ENCODE measurements at regions not wholly inside any gene's neighbourhood (a gene's known extent, or its start where the extent isn't known, plus 50 kb on each side); places are given as distances from the start of the nearest gene placed in this dataset.

DNA sequence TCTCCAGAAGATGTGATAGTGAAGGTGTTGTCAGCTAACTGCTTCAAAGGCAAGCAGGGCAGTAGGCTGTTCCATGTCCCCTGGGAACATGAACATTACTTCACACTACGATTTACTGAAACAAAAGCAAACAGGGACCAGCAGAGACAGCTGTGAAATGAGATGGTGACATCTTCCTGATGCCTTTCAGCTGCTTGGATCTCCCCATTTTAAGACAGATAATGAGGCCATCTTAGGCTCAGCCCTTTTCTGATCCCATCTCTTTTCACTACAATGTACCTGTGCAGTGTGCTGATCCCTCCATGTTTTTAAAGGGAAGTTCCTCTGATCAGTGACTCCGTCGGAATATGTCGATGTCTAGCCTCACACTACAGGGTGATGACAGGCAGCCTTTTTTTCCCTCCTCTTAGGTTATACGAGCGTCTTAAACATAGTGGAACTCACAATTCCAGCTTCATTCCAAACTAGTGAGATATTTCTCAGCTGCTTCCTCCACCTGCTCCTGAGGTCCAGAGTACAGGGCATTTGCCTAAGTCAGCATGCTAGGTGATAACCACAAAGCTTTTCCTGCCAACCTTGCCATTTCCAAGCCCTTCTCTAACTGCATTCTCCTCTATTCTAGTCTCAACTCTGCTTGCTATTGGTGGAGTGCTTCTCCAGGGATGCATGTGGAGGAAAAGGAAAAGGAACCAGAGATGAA is 87.6 kb upstream of the EGLN3 start (continued):
- TF ChIP-seq, protein P1, sequence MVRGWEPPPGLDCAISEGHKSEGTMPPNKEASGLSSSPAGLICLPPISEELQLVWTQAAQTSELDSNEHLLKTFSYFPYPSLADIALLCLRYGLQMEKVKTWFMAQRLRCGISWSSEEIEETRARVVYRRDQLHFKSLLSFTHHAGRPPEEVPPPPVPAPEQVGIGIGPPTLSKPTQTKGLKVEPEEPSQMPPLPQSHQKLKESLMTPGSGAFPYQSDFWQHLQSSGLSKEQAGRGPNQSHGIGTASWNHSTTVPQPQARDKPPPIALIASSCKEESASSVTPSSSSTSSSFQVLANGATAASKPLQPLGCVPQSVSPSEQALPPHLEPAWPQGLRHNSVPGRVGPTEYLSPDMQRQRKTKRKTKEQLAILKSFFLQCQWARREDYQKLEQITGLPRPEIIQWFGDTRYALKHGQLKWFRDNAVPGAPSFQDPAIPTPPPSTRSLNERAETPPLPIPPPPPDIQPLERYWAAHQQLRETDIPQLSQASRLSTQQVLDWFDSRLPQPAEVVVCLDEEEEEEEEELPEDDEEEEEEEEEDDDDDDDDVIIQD (CRISPR knock-in tag; IDR thresholded peaks at IDR 0.05; ENCODE audit: low read depth) = peak; percentile 59; the same call in 1 of the 2 replicates
- TF ChIP-seq ZNF878 (CRISPR knock-in tag; IDR thresholded peaks at IDR 0.05) = no peak
- TF ChIP-seq, protein P2, sequence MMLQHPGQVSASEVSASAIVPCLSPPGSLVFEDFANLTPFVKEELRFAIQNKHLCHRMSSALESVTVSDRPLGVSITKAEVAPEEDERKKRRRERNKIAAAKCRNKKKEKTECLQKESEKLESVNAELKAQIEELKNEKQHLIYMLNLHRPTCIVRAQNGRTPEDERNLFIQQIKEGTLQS (CRISPR knock-in tag; IDR thresholded peaks at IDR 0.05) = no peak
- peak; percentile 78; the same call in 1 of the 2 replicates for TF ChIP-seq ZKSCAN8 (CRISPR knock-in tag; IDR thresholded peaks at IDR 0.05; ENCODE audit: borderline replicate concordance)
- no peak for TF ChIP-seq ZNF891 (CRISPR knock-in tag; IDR thresholded peaks at IDR 0.05)
- TF ChIP-seq, protein P3, sequence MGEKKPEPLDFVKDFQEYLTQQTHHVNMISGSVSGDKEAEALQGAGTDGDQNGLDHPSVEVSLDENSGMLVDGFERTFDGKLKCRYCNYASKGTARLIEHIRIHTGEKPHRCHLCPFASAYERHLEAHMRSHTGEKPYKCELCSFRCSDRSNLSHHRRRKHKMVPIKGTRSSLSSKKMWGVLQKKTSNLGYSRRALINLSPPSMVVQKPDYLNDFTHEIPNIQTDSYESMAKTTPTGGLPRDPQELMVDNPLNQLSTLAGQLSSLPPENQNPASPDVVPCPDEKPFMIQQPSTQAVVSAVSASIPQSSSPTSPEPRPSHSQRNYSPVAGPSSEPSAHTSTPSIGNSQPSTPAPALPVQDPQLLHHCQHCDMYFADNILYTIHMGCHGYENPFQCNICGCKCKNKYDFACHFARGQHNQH (CRISPR knock-in tag; IDR thresholded peaks at IDR 0.05) = no peak; the same call in 1 of the 2 replicates
- no peak for TF ChIP-seq ZNF616 (CRISPR knock-in tag; IDR thresholded peaks at IDR 0.05; ENCODE audit: low read depth)
- TF ChIP-seq BORCS8-MEF2B (CRISPR knock-in tag; IDR thresholded peaks at IDR 0.05) = no peak
- TF ChIP-seq HOXA7 (CRISPR knock-in tag; IDR thresholded peaks at IDR 0.05) = no peak
- TF ChIP-seq, protein P4, sequence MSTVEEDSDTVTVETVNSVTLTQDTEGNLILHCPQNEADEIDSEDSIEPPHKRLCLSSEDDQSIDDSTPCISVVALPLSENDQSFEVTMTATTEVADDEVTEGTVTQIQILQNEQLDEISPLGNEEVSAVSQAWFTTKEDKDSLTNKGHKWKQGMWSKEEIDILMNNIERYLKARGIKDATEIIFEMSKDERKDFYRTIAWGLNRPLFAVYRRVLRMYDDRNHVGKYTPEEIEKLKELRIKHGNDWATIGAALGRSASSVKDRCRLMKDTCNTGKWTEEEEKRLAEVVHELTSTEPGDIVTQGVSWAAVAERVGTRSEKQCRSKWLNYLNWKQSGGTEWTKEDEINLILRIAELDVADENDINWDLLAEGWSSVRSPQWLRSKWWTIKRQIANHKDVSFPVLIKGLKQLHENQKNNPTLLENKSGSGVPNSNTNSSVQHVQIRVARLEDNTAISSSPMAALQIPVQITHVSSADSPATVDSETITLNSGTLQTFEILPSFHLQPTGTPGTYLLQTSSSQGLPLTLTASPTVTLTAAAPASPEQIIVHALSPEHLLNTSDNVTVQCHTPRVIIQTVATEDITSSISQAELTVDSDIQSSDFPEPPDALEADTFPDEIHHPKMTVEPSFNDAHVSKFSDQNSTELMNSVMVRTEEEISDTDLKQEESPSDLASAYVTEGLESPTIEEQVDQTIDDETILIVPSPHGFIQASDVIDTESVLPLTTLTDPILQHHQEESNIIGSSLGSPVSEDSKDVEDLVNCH (CRISPR knock-in tag; IDR thresholded peaks at IDR 0.05) = no peak
- TF ChIP-seq GATAD1 (CRISPR knock-in tag; IDR thresholded peaks at IDR 0.05) = 0 out of 2 replicates have a peak, but pooled peaks have one; percentile 14
- 0 out of 2 replicates have a peak, but pooled peaks have one; percentile 15 for TF ChIP-seq ZNF792 (CRISPR knock-in tag; IDR thresholded peaks at IDR 0.05)
- TF ChIP-seq, protein P5, sequence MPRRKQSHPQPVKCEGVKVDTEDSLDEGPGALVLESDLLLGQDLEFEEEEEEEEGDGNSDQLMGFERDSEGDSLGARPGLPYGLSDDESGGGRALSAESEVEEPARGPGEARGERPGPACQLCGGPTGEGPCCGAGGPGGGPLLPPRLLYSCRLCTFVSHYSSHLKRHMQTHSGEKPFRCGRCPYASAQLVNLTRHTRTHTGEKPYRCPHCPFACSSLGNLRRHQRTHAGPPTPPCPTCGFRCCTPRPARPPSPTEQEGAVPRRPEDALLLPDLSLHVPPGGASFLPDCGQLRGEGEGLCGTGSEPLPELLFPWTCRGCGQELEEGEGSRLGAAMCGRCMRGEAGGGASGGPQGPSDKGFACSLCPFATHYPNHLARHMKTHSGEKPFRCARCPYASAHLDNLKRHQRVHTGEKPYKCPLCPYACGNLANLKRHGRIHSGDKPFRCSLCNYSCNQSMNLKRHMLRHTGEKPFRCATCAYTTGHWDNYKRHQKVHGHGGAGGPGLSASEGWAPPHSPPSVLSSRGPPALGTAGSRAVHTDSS (CRISPR knock-in tag; conservative IDR thresholded peaks at IDR 0.05) = no peak
- no peak for TF ChIP-seq ZSCAN29 (CRISPR knock-in tag; conservative IDR thresholded peaks at IDR 0.05)
- TF ChIP-seq RBM39 (IDR thresholded peaks at IDR 0.05; ENCODE audit: low read depth, low read length, poor library complexity, severe bottlenecking) = no peak

Measured in HepG2 (cell line).